GM12878 (cell line): ENCODE measurements at regions not wholly inside any gene's neighbourhood (a gene's known extent, or its start where the extent isn't known, plus 50 kb on each side); places are given as distances from the start of the nearest gene placed in this dataset.

Experiments
- ATAC-seq: fragments of 200-7000 bp; cut with Tn5 transposase; 3 replicates; pipeline ENCODE4 v1.9.1; 2020; ENCODE audit warnings: mild to moderate bottlenecking, moderate library complexity
- BruUV-seq: library from RNA; stranded (reverse); fragments of 400-500 nt; replicated peaks from 2 replicates; lab custom pipeline; 2021; lab: Mats Ljungman, UMichigan
- CTCF ChIA-PET: fragments of 300-600 bp; sonication (Branson Sonifier 250); formaldehyde crosslinking; extraction: SDS; loops from one replicate; lab custom pipeline; 2021; ENCODE audit warnings: inconsistent platforms; lab: Yijun Ruan, JAX
- POLR2A ChIA-PET: fragments of 350-600 bp; formaldehyde crosslinking; extraction: SDS; loops from one replicate; lab custom pipeline; 2021; ENCODE audit warnings: inconsistent platforms; lab: Charles Lee
- RAD21 ChIA-PET: fragments of 300-600 bp; sonication (Branson Sonifier 250); formaldehyde crosslinking; loops from one replicate; lab custom pipeline; 2023; ENCODE audit warnings: antibody characterized with exemption; ENCODE audit not compliant: unreplicated experiment; lab: Charles Lee
- SMC1A ChIA-PET: fragments of 300-600 bp; sonication (Branson Sonifier 250); formaldehyde crosslinking; loops from one replicate; lab custom pipeline; 2023; ENCODE audit not compliant: unreplicated experiment, uncharacterized antibody; lab: Charles Lee
- DNase-seq: peaks from one replicate; pipeline ENCODE4 v3.0.0-alpha.2; 2011; ENCODE audit warnings: low read depth, low spot score
- FAIRE-seq: peaks from 3 replicates; lab custom pipeline; 2011; peaks lifted over from hg19 to GRCh38; lab: Jason Lieb, UNC
- H2AFZ ChIP-seq: 2 replicates; pipeline ENCODE4 v1.6.0; 2011; ENCODE audit warnings: low read depth, low read length, control low read depth; ENCODE audit not compliant: control insufficient read depth
- H3K27ac ChIP-seq: 2 replicates; pipeline ENCODE4 v1.5.1; 2011; ENCODE audit warnings: control low read depth; ENCODE audit not compliant: control insufficient read depth, insufficient read depth
- H3K27me3 ChIP-seq, 2 experiments: replicated peaks in 1 of 2; 2 replicates each; pipeline versions ENCODE4 v1.6.0 to v1.6.1; 2011; ENCODE audit warnings: low read length in 1 of 2; ENCODE audit not compliant: control insufficient read depth in 2 of 2, insufficient read depth in 2 of 2
- H3K36me3 ChIP-seq, 2 experiments: 2 replicates each; pipeline ENCODE4 v1.5.1; 2011; ENCODE audit warnings: low read length in 1 of 2; ENCODE audit not compliant: control insufficient read depth in 2 of 2, insufficient read depth in 2 of 2
- H3K4me1 ChIP-seq: 2 replicates; pipeline ENCODE4 v1.6.1; 2011; ENCODE audit warnings: mild to moderate bottlenecking, low read length, moderate library complexity, mixed read lengths; ENCODE audit not compliant: control insufficient read depth, insufficient read depth
- H3K4me2 ChIP-seq: 2 replicates; pipeline ENCODE4 v1.6.0; 2011; ENCODE audit warnings: control low read depth; ENCODE audit not compliant: control insufficient read depth, insufficient read depth
- H3K4me3 ChIP-seq: fragments of 200-600 bp; sonication (generic); 2 replicates; pipeline ENCODE4 v1.5.1; 2016
- H3K79me2 ChIP-seq: 2 replicates; pipeline ENCODE4 v1.6.0; 2011; ENCODE audit warnings: low read length; ENCODE audit not compliant: control insufficient read depth, insufficient read depth
- H3K9ac ChIP-seq: 2 replicates; pipeline ENCODE4 v1.8.0; 2011; ENCODE audit warnings: low read length, control low read depth, mixed read lengths; ENCODE audit not compliant: control insufficient read depth, insufficient read depth
- H3K9me3 ChIP-seq: replicated peaks from 3 replicates; pipeline ENCODE4 v1.5.1; 2011; ENCODE audit warnings: mild to moderate bottlenecking, low read length; ENCODE audit not compliant: control insufficient read depth, insufficient read depth
- H4K20me1 ChIP-seq: 2 replicates; pipeline ENCODE4 v1.6.0; 2011; ENCODE audit not compliant: control insufficient read depth, insufficient read depth
- CBX5 ChIP-seq: sonication (generic); IDR thresholded peaks from 2 replicates; pipeline ENCODE4 v1.6.1; 2016; ENCODE audit warnings: low read depth, moderate library complexity, mild to moderate bottlenecking, inconsistent platforms
- EZH2 ChIP-seq: IDR thresholded peaks from 2 replicates; pipeline ENCODE4 v1.6.1; 2012; ENCODE audit warnings: low read depth, mild to moderate bottlenecking, control low read depth, inconsistent platforms, low read length, borderline replicate concordance; ENCODE audit not compliant: control insufficient read depth
- HDGF ChIP-seq: fragments of 450-650 bp; IDR thresholded peaks from 2 replicates; pipeline ENCODE4 v1.6.1; 2016; ENCODE audit warnings: antibody characterized with exemption
- MTA3 ChIP-seq: IDR thresholded peaks from 2 replicates; pipeline ENCODE4 v1.6.1; 2012; ENCODE audit warnings: low read length, inconsistent platforms, borderline replicate concordance
- NFIC ChIP-seq: IDR thresholded peaks from 2 replicates; pipeline ENCODE4 v1.6.1; 2012; ENCODE audit warnings: low read depth, mild to moderate bottlenecking, inconsistent platforms, low read length, moderate library complexity
- POLR2AphosphoS2 ChIP-seq: IDR thresholded peaks from 2 replicates; pipeline ENCODE4 v1.6.1; 2011; ENCODE audit warnings: low read depth, mild to moderate bottlenecking, low read length, improper control_type of control experiment, moderate library complexity
- SREBF2 ChIP-seq: IDR thresholded peaks from 2 replicates; pipeline ENCODE4 v1.6.1; 2012; ENCODE audit warnings: mild to moderate bottlenecking, low read length
- SUPT20H ChIP-seq: IDR thresholded peaks from 2 replicates; pipeline ENCODE4 v1.6.1; 2011; ENCODE audit warnings: low read depth, mild to moderate bottlenecking, low read length, moderate library complexity, borderline replicate concordance; ENCODE audit not compliant: control insufficient read depth
- ZNF24 ChIP-seq: fragments of 450-650 bp; IDR thresholded peaks from 2 replicates; pipeline ENCODE4 v1.6.1; 2017; ENCODE audit warnings: antibody characterized with exemption, mild to moderate bottlenecking
- WGBS: methylation state at CpG from one replicate; pipeline ENCODE4 v1.1.6; 2016; ENCODE audit warnings: low lambda C conversion rate; ENCODE audit not compliant: insufficient replicate concordance, insufficient coverage; ENCODE audit errors: missing lambda C conversion rate; 5-methylcytosine and 5-hydroxymethylcytosine counted together
- in situ Hi-C: fragments of 300-500 bp; cut with MboI; formaldehyde crosslinking; loops from 9 replicates; pipeline ENCODE4 v1.14.3; 2018; ENCODE audit warnings: mixed read lengths
- intact Hi-C: fragments of 100-400 bp; cut with micrococcal nuclease; formaldehyde crosslinking; loops from one replicate; pipeline ENCODE4 v1.14.2; 2022; ENCODE audit not compliant: unreplicated experiment
- TF ChIP-seq, protein P1 (sequence below): fragments of 450-650 bp; formaldehyde crosslinking; IDR thresholded peaks from 2 replicates; pipeline ENCODE4 v1.5.0; 2022; ENCODE audit warnings: mild to moderate bottlenecking, missing genetic modification characterization
- TF ChIP-seq, protein P2 (sequence below): fragments of 450-650 bp; IDR thresholded peaks from 2 replicates; pipeline ENCODE4 v1.6.1; 2017; ENCODE audit warnings: antibody characterized with exemption, mild to moderate bottlenecking, moderate library complexity
- TF ChIP-seq, protein P3 (sequence below): IDR thresholded peaks from 2 replicates; pipeline ENCODE4 v1.6.1; 2012; ENCODE audit warnings: mild to moderate bottlenecking, low read depth, low read length

DNA sequence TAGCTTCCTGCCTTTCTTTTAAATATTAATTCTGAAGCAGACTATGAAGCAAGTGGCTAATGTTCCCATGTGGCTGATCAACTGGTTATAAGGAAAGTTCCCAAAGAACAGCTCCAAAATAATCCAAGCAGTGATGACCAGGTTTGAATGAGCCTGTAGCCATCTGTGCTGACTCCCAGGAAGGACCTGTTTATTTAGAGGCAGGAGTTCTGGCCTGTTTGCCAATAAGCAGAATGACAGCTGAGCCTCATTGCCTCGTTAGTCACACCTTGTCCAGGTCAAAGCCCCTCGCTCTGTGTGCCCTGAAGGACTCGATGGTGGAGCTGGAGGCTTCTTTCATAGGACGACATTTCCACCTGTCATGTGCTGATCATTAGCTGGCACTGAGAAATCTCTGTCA, 97.4 kb downstream of the TMEM170B start:
- Histone ChIP-seq H3K4me2 (no peak overlapping the region), H3K9me3 (no peaks in the 10 kb centered on the region), H3K36me3 (no peaks in the 10 kb centered on the region), H3K79me2 (no peaks in the 10 kb centered on the region), H3K27me3 (no peaks in the 10 kb centered on the region), H2AFZ (no peak overlapping the region), H3K27ac (no peak overlapping the region), H3K9ac (no peak overlapping the region), H3K4me3 (no peak overlapping the region), H3K4me1 (no peaks in the 10 kb centered on the region), H4K20me1 (no peaks in the 10 kb centered on the region)
- ChIA-PET POLR2A (interaction anchor here (0.6 kb wide), 1 partner anchor 50 kb away, joined by 3 read pairs; no protein-coding TSS in a partner anchor), SMC1A (interaction anchor here (0.7 to 1.6 kb wide), 8 partner anchors 10 to 658 kb away, joined by 3 to 6 read pairs (median 3); no protein-coding TSS in a partner anchor), CTCF (interaction anchor here (0.6 to 1.7 kb wide), 4 partner anchors 45 to 339 kb away, joined by 3 to 4 read pairs (median 4); no protein-coding TSS in a partner anchor), RAD21 (no interaction called here)
- intact Hi-C loops (no loop called here), in situ Hi-C loops (no loop called here)
- FAIRE-seq, result no peak
- 54% methylated on average over 4 of the region's 4 CpGs for WGBS
- ATAC-seq, result no peak
- no TSS peak for BruUV-seq
- no peak for DNase-seq
- TF ChIP-seq NFIC, result no peak
- TF ChIP-seq SUPT20H, result no peak
- TF ChIP-seq HDGF, result no peak
- no peak for TF ChIP-seq MTA3
- TF ChIP-seq, protein P1, sequence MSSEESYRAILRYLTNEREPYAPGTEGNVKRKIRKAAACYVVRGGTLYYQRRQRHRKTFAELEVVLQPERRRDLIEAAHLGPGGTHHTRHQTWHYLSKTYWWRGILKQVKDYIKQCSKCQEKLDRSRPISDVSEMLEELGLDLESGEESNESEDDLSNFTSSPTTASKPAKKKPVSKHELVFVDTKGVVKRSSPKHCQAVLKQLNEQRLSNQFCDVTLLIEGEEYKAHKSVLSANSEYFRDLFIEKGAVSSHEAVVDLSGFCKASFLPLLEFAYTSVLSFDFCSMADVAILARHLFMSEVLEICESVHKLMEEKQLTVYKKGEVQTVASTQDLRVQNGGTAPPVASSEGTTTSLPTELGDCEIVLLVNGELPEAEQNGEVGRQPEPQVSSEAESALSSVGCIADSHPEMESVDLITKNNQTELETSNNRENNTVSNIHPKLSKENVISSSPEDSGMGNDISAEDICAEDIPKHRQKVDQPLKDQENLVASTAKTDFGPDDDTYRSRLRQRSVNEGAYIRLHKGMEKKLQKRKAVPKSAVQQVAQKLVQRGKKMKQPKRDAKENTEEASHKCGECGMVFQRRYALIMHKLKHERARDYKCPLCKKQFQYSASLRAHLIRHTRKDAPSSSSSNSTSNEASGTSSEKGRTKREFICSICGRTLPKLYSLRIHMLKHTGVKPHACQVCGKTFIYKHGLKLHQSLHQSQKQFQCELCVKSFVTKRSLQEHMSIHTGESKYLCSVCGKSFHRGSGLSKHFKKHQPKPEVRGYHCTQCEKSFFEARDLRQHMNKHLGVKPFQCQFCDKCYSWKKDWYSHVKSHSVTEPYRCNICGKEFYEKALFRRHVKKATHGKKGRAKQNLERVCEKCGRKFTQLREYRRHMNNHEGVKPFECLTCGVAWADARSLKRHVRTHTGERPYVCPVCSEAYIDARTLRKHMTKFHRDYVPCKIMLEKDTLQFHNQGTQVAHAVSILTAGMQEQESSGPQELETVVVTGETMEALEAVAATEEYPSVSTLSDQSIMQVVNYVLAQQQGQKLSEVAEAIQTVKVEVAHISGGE (CRISPR knock-in tag), result no peak
- TF ChIP-seq EZH2, result no peak
- TF ChIP-seq, protein P2, sequence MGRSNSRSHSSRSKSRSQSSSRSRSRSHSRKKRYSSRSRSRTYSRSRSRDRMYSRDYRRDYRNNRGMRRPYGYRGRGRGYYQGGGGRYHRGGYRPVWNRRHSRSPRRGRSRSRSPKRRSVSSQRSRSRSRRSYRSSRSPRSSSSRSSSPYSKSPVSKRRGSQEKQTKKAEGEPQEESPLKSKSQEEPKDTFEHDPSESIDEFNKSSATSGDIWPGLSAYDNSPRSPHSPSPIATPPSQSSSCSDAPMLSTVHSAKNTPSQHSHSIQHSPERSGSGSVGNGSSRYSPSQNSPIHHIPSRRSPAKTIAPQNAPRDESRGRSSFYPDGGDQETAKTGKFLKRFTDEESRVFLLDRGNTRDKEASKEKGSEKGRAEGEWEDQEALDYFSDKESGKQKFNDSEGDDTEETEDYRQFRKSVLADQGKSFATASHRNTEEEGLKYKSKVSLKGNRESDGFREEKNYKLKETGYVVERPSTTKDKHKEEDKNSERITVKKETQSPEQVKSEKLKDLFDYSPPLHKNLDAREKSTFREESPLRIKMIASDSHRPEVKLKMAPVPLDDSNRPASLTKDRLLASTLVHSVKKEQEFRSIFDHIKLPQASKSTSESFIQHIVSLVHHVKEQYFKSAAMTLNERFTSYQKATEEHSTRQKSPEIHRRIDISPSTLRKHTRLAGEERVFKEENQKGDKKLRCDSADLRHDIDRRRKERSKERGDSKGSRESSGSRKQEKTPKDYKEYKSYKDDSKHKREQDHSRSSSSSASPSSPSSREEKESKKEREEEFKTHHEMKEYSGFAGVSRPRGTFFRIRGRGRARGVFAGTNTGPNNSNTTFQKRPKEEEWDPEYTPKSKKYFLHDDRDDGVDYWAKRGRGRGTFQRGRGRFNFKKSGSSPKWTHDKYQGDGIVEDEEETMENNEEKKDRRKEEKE, result no peak
- no peak for TF ChIP-seq POLR2AphosphoS2
- TF ChIP-seq, protein P3, sequence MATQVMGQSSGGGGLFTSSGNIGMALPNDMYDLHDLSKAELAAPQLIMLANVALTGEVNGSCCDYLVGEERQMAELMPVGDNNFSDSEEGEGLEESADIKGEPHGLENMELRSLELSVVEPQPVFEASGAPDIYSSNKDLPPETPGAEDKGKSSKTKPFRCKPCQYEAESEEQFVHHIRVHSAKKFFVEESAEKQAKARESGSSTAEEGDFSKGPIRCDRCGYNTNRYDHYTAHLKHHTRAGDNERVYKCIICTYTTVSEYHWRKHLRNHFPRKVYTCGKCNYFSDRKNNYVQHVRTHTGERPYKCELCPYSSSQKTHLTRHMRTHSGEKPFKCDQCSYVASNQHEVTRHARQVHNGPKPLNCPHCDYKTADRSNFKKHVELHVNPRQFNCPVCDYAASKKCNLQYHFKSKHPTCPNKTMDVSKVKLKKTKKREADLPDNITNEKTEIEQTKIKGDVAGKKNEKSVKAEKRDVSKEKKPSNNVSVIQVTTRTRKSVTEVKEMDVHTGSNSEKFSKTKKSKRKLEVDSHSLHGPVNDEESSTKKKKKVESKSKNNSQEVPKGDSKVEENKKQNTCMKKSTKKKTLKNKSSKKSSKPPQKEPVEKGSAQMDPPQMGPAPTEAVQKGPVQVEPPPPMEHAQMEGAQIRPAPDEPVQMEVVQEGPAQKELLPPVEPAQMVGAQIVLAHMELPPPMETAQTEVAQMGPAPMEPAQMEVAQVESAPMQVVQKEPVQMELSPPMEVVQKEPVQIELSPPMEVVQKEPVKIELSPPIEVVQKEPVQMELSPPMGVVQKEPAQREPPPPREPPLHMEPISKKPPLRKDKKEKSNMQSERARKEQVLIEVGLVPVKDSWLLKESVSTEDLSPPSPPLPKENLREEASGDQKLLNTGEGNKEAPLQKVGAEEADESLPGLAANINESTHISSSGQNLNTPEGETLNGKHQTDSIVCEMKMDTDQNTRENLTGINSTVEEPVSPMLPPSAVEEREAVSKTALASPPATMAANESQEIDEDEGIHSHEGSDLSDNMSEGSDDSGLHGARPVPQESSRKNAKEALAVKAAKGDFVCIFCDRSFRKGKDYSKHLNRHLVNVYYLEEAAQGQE, result no peak
- TF ChIP-seq ZNF24, result no peak
- no peak for TF ChIP-seq SREBF2
- TF ChIP-seq CBX5, result no peak
